ENCODE measurements at regions not wholly inside any gene's neighbourhood (a gene's known extent, or its start where the extent isn't known, plus 50 kb on each side); places are given as distances from the start of the nearest gene placed in this dataset.

DNA sequence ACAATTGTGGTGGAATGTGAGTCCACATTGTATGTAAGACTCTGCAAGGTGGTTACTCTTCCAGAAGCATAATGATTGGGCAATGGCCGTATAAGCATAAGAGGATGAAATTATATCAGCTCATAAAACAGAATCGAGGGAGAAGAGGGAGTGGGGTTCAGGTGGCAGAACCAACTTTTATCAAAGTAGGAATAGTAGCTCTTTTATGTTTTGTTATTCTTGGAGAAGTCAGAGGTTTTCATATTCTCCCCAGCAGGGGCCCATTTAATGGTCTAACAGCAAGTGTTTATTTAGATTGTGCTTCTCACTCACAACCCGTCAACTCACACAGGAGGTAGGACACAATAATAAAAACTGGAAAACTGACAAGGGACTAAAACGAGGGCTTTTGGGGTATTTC lies 291.3 kb upstream of the CD180 start:
- H2AFZ ChIP-seq (ENCODE audit: low read depth, low read length, severe bottlenecking): no peak overlapping the region
- no peaks in the 10 kb centered on the region for H3K79me2 ChIP-seq (ENCODE audit: insufficient read depth, low read length)
- TF ChIP-seq, protein P1, sequence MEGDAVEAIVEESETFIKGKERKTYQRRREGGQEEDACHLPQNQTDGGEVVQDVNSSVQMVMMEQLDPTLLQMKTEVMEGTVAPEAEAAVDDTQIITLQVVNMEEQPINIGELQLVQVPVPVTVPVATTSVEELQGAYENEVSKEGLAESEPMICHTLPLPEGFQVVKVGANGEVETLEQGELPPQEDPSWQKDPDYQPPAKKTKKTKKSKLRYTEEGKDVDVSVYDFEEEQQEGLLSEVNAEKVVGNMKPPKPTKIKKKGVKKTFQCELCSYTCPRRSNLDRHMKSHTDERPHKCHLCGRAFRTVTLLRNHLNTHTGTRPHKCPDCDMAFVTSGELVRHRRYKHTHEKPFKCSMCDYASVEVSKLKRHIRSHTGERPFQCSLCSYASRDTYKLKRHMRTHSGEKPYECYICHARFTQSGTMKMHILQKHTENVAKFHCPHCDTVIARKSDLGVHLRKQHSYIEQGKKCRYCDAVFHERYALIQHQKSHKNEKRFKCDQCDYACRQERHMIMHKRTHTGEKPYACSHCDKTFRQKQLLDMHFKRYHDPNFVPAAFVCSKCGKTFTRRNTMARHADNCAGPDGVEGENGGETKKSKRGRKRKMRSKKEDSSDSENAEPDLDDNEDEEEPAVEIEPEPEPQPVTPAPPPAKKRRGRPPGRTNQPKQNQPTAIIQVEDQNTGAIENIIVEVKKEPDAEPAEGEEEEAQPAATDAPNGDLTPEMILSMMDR (IDR thresholded peaks at IDR 0.05; ENCODE audit: insufficient read depth, low read length, poor library complexity, severe bottlenecking): no peak
- TF ChIP-seq EZH2phosphoT487 (conservative IDR thresholded peaks at IDR 0.05; ENCODE audit: low read length): no peak
- no peak overlapping the region for H3K9ac ChIP-seq (ENCODE audit: low read length)
- H3K9me3 ChIP-seq (ENCODE audit: insufficient read depth, low read length): no peaks in the 10 kb centered on the region
- H3K4me3 ChIP-seq (ENCODE audit: insufficient read depth, low read length, poor library complexity, severe bottlenecking): no peak overlapping the region
- H4K20me1 ChIP-seq (ENCODE audit: low read depth, low read length): no peaks in the 10 kb centered on the region
- no peak overlapping the region for H3K4me2 ChIP-seq (ENCODE audit: low read depth, low read length, poor library complexity, severe bottlenecking)
- no peaks in the 10 kb centered on the region for H3K27me3 ChIP-seq (ENCODE audit: low read length)
- no peak overlapping the region for H3K27ac ChIP-seq (ENCODE audit: low read depth, low read length)
- no peaks in the 10 kb centered on the region for H3K36me3 ChIP-seq (ENCODE audit: low read length)
- H3K9me2 ChIP-seq (replicated peaks; ENCODE audit: insufficient read depth, low read length): no peaks in the 10 kb centered on the region
- H3F3A ChIP-seq (ENCODE audit: insufficient read depth): no peaks in the 10 kb centered on the region

DNA sequence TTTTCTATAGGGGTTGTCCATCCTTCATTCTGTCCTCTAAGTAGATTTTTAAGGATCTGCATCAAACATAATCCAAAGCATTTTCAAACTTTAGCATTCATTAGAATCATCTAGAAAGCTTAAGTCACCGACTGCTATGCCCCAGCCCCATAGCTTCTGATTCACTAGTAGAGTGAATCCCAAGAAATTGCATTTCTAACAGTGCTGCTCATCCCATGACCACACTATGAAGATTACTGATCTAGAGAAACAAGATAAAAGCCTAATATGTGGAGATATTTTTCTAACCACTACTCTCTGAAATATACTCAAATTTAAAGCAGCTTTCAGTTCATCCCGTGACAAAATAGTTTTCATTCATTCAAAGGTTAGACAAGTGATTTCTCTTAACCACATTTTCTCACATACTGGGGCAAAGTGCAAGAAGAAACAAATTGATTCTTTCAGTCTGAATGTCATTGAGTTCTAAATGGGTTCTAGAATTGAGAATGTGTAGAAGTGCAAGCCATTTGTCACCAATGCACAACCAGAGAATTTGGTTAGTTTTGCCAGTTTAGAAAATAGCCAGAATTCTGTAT lies 286.9 kb upstream of the CD180 start:
- no peaks in the 10 kb centered on the region for H3K9me3 ChIP-seq (ENCODE audit: insufficient read depth, low read length)
- H3K36me3 ChIP-seq (ENCODE audit: low read length): no peaks in the 10 kb centered on the region
- no peak overlapping the region for H3K9ac ChIP-seq (ENCODE audit: low read length)
- no peak for TF ChIP-seq EZH2phosphoT487 (conservative IDR thresholded peaks at IDR 0.05; ENCODE audit: low read length)
- TF ChIP-seq, protein P1 (IDR thresholded peaks at IDR 0.05; ENCODE audit: insufficient read depth, low read length, poor library complexity, severe bottlenecking): no peak
- no peak overlapping the region for H3K27ac ChIP-seq (ENCODE audit: low read depth, low read length)
- H3K4me2 ChIP-seq (ENCODE audit: low read depth, low read length, poor library complexity, severe bottlenecking): no peak overlapping the region
- no peaks in the 10 kb centered on the region for H3K27me3 ChIP-seq (ENCODE audit: low read length)
- H4K20me1 ChIP-seq (ENCODE audit: low read depth, low read length): no peaks in the 10 kb centered on the region
- no peak overlapping the region for H3K4me3 ChIP-seq (ENCODE audit: insufficient read depth, low read length, poor library complexity, severe bottlenecking)
- no peaks in the 10 kb centered on the region for H3K79me2 ChIP-seq (ENCODE audit: insufficient read depth, low read length)
- H3K9me2 ChIP-seq (replicated peaks; ENCODE audit: insufficient read depth, low read length): no peaks in the 10 kb centered on the region
- no peak overlapping the region for H2AFZ ChIP-seq (ENCODE audit: low read depth, low read length, severe bottlenecking)
- no peaks in the 10 kb centered on the region for H3F3A ChIP-seq (ENCODE audit: insufficient read depth)

DNA sequence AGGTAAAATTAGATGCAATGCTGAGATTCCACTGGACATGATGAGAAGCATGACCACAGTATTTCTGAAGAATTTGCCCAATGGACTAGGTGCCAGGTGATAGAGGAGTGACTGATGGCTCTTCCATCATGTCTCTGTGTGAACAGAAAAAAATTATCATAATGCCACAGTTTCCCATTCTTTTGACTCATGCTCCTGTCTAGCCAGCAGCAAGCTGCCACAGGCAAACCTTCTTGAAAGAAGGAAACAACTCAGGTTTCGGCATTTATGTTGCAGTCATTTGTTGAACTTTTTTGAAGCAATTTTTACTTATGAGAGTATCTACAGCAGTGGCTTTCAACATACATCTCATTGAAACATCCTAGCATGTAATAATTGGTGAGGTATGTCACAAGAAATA lies 284.8 kb upstream of the CD180 start:
- no peaks in the 10 kb centered on the region for H3K27me3 ChIP-seq (ENCODE audit: low read length)
- no peak overlapping the region for H3K4me3 ChIP-seq (ENCODE audit: insufficient read depth, low read length, poor library complexity, severe bottlenecking)
- TF ChIP-seq, protein P1 (IDR thresholded peaks at IDR 0.05; ENCODE audit: insufficient read depth, low read length, poor library complexity, severe bottlenecking): no peak
- TF ChIP-seq EZH2phosphoT487 (conservative IDR thresholded peaks at IDR 0.05; ENCODE audit: low read length): no peak
- H3K27ac ChIP-seq (ENCODE audit: low read depth, low read length): no peak overlapping the region
- H3K9me2 ChIP-seq (replicated peaks; ENCODE audit: insufficient read depth, low read length): no peaks in the 10 kb centered on the region
- no peaks in the 10 kb centered on the region for H3K9me3 ChIP-seq (ENCODE audit: insufficient read depth, low read length)
- H3K9ac ChIP-seq (ENCODE audit: low read length): no peak overlapping the region
- no peaks in the 10 kb centered on the region for H3K36me3 ChIP-seq (ENCODE audit: low read length)
- no peaks in the 10 kb centered on the region for H3F3A ChIP-seq (ENCODE audit: insufficient read depth)
- no peak overlapping the region for H3K4me2 ChIP-seq (ENCODE audit: low read depth, low read length, poor library complexity, severe bottlenecking)
- no peaks in the 10 kb centered on the region for H3K79me2 ChIP-seq (ENCODE audit: insufficient read depth, low read length)
- H4K20me1 ChIP-seq (ENCODE audit: low read depth, low read length): no peaks in the 10 kb centered on the region
- no peak overlapping the region for H2AFZ ChIP-seq (ENCODE audit: low read depth, low read length, severe bottlenecking)
